GM19240 (cell line): ENCODE measurements at regions not wholly inside any gene's neighbourhood (a gene's known extent, or its start where the extent isn't known, plus 50 kb on each side); places are given as distances from the start of the nearest gene placed in this dataset.

ENCODE experiments used
- DNase-seq: peaks from one replicate; pipeline ENCODE4 v3.0.0; 2011; ENCODE audit warnings: low spot score; ENCODE audit not compliant: insufficient read length

DNA sequence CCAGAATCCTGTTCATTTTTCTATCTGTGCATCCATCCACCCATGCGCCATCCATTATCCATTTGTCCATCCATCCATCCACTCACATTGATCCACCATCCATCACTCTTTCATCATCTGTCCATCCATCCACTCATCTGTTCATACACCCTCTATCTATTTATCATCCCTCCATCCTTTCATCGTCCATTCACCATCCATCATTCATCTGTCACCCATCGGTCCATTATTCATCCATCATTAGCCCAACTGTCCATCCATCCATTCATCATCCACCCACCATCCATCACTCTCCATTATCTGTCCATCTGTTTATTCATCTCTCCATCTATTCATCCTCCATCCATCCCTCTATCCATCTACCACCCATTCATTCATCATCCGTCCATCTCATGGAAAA, 125.7 kb upstream of the TMPRSS2 start:
- DNase-seq: no peak

DNA sequence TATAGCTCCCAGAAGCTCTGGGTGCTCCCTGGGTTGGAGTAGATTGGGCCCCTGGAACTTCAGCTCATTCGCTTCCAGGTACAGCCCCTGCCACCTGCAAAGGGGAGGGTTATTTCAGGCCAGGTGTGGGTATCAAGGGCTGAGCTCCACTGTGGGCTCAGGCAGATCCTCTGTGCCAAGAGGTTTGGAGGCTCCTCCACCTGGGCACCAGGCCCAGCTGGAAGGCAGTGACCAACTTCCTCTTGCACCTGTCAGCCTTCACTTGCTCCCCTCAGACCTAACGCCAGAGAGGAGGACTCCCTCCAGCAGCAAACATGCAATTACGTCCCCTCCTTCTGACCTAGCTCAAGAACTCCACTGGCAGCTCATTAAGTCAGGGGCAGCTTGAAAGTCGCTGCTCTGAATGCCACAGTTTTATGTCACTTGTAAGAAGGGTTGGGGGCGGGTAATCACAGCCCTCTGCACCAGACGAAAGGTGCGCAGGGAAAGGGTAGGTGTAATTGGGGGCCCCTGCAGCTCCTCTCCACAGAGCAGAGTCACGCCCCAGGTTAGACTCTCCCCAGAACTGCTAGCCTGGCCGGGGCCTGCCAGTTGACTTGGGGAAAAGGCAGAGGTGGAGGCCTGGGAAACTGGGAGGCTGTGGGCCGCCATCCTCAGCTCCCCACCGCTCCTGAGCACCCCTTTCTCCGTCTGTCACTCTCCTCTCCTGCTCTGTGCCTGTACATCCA, 125.0 kb upstream of the TMPRSS2 start:
- DNase-seq: no peak

DNA sequence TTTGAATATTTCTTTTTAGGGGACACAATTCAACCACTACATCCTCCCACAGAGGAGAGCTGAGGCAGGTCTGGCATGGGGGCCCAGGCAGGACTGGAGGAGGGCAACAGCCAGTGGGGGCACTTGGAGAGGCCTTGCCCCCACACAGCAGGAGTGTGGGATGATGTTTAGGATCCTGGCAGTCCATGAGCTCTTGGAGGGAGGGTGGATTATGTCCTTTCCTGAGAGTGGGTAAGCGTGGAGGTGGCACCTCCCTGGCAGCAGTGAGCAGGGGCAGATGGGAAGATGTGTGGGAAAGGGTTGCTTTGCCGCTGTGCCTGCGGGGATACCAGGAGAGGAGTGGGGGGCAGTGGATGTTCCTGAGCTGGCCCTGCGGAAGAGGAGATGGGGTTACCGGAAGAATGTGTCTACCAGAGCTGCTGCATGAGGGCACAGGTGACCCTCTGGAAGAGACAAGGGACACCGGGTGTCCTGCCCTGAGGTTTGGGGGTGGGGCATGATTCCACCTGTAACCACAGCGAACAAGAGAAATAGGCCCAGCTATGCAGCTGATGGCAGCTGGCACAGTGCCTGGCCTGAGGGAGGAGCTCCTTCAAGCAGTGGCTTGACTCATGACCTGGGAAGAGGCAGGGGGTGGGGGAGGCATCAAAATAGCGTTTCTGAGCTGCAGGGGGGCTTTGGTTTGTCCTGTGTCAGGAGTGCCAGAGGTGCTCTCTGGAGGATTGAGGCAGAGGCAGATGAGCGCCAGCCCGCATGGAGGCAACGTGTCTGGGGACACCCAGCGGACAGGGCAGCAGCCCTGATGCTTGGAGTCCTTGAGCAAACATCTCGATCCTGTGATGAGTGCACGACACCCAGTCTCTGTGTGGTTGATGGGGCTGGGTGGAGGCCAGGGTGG, 123.9 kb upstream of the TMPRSS2 start:
- no peak for DNase-seq

DNA sequence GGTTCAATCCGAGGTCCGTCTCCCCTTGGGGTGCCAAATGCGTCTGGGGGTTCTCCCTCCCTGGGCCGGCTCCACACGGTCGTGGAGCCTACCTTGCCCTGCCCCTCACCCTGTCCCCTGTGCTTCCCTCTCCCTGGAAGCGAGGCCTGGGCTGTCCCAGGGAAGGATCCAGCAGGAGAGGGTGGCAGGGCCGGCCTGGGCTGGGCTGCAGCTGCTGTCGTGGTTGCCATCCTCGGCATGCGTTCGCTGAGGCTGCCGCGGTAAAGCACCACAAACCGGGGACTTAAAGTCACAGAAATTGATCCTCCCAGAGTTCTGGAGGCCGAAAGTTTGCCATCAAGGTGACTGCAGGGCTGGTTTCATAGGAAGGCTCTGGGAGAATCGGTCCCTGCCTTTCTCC, 123.0 kb upstream of the TMPRSS2 start:
- no peak for DNase-seq

DNA sequence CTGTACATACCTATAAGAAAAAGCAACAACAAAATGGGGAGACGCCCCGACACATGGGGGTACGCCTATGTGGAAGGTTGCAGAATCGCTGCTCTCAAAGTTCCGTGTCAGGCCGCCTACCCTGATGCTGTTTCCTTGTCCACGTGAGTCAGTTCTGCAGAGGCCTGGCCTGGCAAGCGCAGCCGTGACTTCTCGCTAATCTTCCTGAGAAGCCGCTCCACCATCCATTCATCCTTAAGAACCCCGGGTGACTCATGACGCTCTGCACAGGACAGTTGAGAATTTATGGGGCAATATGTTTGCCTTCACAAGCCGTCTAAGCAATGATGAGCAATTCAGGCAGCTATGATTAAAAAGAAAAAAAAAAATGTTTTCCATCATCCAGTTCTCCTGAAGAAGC, 122.3 kb upstream of the TMPRSS2 start:
- DNase-seq: no peak

DNA sequence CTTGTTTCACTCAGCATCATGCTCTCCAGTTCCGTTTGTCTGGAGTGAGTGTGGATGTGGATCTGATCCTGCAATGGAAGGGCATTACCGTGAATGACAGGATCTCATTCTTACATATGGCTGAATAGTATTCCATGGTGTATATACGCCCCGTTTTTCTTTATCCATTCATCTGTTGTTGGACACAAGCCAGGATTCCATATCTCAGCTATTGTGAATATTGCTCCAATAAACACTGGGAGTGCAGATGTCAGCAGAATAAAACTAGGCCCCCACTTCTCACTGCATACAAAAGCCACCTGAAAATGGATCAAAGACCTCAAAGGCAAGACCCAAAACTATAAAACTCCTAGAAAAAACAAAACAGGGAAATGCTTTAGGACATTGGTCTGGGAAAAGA, 120.3 kb upstream of the TMPRSS2 start:
- DNase-seq: no peak

DNA sequence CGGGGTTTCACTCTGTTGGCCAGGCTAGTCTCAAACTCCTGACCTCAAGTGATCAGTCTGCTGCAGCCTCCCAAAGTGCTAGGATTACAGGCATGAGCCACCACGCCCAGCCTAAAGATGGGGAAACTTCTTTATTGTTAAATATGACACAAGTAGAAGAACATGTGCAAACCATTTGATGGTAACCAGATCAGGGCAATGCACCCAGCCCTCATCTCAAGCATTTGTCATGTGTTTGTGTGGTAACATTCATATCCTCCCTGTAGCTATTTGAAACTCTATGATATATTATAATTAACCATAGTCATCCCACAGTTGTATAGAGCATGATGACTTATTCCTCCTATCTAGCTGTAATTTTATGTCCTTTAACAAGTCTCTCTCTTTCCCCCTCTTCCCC, 119.5 kb upstream of the TMPRSS2 start:
- DNase-seq: no peak

DNA sequence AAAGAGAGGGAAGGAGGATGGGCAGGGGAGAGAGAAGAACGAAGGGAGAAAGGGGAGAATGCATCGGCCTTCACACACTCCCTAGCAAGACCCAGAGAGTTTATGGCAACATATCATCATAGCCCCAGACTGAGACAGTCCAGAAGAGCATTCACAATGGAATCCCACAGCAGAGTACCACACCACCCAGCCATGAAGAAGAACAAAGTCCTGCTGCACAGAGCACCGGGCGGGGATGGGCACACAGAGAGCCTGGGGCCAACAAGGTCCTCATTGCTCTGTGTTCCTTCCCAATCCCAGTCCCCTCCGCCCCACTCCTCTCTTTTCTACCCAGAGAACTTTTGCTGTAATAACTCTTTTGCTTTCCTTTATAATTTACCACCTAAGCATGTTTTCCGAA, 118.1 kb upstream of the TMPRSS2 start:
- DNase-seq: no peak

DNA sequence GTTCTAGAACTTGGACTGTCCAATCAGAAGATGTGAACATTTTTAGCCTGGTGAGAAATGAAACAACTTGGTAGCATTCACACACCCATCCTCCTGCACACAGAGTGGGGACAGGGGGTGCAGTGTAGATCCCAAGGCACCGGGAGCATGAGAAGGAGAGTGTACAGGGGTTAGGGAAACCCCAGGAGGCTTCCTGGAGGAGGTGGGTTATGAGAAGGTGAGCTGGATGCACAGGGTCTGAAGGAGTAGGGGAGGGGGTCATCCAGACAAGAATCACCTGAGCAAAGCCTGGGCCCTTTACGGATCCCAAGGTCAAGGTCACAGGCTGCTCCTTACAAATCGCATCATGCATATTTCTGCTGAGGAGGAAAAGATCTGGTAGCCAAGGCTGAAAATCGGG, 117.5 kb upstream of the TMPRSS2 start:
- no peak for DNase-seq

DNA sequence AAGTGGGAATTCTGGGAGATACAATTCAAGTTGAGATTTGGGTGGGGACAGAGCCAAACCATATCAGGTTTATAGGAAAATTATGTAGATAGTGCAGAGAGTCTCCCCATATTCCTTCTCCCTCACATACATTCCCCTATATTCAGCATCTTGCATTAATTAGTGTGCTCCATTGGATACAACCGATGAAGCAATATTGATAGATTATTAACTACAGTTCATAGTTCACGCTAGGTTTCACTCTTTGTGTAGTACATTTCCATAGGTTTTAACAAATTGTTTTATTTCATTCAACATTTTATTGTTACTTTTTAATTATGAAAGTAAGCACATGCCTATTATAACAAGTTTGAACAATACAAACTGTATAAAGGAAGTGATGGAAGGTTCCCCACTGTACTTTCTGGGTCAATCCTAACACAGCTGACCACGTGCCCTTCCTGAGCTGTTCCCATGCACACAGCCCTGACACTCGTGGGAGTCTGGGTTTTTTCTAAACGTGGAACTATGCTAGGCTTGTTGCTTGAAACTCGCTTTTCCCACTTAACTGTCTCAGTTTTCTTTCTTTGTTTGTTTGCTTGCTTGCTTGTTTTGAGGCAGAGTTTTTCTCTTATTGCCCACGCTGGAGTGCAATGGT, 116.8 kb upstream of the TMPRSS2 start:
- no peak for DNase-seq

DNA sequence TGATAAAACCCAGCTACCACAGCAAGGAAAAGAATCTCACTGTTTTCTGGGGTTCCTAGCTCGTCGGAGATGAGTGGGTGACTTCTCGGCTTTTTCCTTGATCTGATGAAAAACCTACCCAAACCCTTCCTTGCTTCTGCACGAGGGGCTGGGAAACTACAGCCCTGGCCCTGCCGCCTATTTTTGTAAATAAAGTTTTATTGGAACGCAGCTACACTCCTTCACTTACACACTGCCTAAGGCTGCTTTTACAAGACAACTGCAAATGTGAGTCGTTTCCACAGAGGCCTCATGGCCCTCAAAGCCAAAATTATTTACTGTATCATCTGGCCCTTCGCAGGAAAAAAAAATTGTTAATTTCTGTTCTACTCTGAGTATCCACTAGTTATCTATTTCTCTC, 116.0 kb upstream of the TMPRSS2 start:
- no peak for DNase-seq

DNA sequence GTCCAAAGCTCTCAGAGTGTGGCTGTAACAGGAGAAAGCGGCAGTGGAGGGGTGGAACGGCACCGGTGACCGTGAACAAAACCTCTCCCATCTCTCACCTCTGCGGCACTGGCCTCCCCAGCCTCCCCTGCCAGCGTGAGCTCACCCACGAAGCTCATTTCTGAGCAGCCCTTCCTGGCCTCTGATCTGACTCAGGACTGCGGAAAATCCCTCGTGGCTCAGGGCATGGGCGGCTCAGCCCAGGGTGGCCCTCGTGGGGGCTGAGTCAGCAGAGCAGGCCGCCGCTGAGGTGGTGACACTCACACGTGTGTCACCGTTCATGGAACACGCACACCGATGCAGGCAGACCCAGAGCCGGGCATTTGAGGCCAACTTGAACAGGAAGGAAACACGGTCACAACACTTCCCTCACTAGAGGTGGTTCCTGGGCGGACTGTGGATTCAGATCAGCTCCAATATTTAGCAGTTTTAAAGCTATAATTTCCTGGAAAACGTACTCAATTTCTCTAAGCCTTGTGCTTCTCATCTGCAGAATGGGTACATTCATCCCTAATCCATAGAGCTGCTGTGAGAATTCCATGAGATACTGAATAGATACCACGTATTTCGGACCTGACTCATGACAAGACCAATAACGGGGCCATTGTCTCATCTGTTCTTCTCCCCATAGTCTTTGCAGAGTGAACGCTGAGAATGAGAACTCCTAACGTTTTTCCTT, 115.0 kb upstream of the TMPRSS2 start:
- no peak for DNase-seq

DNA sequence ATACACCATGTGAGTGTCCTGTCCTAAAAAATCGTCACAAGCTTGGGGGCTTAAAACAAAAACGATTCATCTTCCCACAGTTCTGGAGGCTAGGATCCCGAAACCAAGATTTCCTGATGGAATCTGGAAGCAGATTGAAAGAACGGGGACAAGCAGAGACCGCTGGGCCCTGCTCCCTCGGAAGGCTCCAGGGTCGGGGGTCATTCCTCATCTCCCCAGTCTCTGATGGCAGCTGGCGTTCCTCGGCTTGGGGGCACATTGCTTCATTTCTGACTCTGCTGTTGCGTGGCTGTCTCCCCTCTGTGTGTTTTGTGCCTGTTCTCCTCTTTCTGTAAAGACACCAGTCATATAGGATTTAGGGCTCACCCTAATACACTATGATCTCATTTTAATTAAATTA, 114.2 kb upstream of the TMPRSS2 start:
- DNase-seq: no peak

DNA sequence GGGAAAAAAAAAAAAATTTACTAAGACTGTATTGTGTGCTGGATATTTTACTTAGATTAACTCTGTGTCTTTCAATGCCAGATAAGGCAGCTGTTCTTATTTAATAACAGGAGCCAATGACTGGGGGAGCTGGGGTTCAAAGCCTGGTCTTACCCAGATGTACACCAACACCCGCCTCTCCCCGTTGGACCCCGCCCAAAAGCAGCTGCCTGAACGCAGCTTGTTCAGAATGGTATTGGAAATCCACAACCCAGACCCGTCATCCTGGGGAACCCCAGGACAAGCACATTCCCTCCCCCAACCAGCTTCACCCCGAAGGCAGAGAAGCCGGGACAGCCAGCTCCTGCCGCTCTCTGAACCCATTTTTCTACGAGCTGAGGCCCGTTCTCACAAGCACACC, 113.6 kb upstream of the TMPRSS2 start:
- DNase-seq: no peak

DNA sequence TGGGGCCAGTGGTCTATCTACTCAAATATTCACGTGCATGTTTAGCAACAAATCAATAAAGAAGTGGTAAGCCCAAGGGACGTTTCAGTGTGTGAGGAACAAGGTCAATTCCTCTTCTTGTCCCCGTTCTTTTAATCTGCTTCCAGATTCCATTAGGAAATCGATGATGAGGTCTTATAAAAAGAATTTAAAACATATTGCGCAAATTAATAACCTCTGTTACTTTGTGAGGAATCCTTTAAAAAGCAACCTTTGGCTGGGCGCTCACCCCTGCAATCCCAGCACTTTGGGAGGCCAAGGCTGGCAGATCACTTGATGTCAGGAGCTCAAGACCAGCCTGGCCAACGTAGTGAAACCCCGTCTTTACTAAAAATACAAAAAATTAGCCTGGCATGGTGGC, 113.0 kb upstream of the TMPRSS2 start:
- DNase-seq: no peak

DNA sequence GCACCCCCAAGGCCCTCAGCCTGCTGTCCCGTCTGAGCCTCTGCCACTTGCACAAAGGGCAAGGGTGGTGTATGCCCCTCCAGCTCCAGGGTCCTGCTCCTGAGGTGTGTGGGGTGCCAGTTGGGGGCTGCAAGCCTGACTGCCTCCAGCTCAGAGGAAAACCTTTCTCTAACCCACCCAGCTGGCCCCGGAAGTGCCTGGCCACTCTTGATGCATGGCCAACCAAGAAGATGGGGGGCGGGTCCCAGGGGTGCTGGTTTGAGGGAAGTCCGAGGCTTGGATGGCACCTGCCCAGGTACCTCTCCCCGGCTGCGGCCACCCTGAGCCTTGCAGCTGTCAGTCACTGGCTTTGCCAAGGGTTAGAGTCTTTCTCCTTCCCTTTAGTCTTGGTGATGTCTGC, 112.6 kb upstream of the TMPRSS2 start:
- DNase-seq: no peak

DNA sequence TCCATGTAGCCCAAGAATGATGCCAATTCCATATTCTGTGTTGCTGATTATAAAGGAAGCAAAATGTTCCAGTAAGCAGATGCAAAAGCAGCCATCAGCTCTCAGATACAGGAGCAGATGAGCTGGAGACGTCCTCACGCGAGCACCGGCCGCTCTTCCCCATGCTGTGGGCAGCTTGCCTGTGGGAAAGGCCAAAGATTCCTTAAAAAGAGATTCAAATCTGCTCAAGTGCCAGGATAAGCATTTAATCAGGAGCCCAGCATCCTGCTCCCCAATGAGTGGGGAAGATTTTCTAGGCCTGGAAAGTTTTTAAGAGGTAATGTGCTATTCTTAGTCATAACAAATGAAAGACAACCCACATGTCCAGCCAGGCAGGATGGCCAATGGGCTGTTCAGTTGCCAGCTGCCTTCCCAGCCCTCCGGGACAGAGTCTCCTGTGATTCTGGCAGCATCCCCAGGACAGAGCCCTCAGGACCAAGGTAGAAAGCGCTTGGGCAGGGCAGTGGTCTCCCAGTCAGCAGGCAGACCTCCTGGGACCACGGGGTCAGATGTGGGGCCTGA, 108.2 kb upstream of the TMPRSS2 start:
- no peak for DNase-seq

DNA sequence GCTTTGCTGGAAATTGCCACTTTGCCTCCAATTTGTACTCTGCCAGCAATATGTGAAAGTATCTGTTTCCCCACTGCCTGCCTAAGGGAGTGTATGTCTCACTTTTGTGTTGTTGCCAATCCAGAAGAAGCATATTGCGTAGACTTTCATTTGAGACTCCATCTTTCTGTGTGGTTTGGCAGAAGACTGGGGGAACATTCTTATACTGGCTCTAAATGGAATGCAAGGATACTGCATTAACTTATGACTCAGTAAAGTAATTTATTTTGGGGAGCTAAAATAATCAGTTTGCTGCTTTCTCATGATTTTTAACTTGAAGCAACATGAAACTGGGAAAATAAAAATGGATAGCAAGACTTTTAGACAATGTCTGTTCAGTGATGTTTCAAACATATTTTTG, 107.7 kb upstream of the TMPRSS2 start:
- DNase-seq: no peak

DNA sequence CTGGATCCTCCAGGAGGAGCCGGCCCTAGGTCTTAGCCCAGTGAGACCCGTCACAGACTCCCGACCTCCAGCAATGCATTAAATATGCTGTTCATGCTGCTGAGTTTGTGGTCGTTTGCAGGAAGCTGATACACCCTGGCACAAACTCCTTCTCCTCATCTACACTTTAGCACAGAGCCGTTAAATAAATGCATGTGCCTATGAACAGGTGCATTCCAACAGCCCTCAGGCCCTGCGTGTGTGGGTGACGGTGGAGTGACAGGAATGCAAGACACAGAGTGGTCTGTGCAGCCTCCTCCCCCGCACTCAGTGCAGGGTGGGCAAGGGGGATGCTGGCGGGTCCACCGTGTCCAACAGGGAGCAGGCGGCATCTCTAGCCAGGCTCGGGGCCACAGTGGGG, 106.6 kb upstream of the TMPRSS2 start:
- DNase-seq: no peak

DNA sequence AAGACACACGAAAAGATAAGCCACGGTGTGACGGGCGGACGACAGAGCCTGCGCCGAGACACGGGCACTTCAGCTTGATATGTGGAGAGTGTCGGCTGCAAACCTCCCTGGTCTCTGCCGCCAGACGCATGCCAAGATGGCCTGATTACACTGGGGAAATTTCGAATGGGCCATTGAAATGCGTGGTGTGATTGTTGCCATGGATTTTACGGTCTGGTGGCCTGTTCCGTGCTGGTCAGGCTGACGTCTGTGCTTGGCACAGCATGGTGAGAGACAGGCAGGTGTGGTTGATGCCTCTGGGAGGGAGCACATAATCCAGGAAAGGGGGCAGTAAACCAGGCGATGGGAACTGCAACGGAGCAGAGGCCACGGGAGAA, 105.6 kb upstream of the TMPRSS2 start:
- no peak for DNase-seq

DNA sequence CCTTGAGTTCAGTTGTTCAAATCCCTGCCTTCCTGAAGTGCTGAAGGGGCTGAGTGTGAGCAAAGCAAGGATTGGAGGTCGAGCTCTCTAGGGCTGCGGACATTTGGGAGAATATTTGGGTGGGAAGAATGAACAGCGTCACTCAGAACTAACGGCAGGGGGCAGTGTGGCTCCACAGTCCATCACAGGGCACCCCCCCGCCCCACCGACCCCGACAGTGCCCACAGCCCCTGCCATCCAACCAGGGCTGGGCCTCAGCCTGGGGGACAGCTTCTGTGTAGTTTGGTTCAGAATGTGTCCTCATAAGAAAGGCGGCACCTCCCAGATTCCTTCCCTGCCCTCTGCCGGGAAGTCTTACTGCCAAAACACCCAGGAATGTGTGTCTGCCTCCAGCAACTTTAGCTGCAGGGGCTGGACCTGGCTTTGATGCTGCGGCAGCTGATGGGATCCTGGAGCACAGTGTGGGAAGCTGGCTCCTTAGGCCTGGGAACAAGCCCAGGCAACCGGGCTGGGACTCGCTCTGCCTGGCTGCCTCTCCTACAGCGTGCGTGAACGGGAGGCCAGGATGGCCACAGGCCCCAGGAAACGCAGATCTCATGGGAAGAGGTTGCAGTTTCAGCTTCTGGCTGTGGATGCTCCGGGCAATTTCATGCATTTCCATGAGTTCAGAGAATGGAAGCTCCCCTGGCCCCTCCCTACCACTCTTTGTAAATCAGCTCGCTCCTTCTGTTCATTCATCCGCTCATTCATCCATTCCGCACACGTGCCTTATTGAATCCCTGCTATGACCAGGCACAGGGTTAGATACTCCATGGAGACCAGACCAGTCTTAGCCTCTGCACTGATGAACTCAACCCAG, 104.9 kb upstream of the TMPRSS2 start:
- DNase-seq: no peak
